G401.6 (cell line): ENCODE measurements at regions not wholly inside any gene's neighbourhood (a gene's known extent, or its start where the extent isn't known, plus 50 kb on each side); places are given as distances from the start of the nearest gene placed in this dataset.
"Not testable (repeated sequence)": the region's sequence is repeated elsewhere in the genome, so short reads cannot be mapped to it uniquely, and the experiment has no call there.

ENCODE experiments used
- FAIRE-seq: peaks from 2 replicates; lab custom pipeline; 2012; peaks lifted over from hg19 to GRCh38; lab: Jason Lieb, UNC

DNA sequence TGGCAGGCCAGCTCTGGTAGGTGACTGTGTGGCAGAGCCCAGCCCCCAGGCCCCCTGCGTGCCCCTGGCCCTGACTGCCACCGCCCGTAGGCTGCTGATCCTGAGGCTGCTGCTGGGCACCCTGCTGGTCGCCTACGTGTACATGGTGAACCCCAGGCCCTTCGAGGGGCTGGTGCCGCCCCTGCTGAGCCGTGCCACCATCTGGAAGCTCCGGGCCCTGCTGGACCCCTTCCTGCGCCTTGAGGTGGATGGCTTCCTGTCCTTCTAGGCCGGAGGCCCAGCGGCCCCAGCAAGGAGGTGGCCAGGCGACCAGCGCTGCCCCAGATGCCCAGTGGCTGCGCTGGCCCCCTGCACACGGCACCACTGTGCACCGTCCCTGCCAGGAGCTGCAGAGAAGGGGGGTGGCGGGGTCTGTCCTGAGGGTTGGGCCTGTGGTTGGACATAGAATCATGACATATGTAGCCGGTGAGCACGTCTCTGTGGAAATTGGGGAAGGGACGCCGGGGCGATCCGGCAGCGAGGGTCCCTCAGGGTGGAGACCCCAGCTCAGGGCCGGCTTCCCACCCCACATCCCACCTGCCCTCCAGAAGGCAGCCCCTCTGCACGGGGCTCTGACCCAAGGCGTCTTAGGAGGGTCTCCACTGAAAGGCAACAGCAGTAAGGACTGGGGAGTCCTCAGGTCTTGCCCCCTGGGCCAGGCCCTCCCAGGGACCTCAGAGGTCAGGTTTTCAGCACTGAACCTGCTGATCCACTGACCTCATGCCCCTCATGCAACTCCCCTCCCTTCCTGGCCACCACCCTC, 185.4 kb downstream of the IGLL1 start:
- no peak for FAIRE-seq

DNA sequence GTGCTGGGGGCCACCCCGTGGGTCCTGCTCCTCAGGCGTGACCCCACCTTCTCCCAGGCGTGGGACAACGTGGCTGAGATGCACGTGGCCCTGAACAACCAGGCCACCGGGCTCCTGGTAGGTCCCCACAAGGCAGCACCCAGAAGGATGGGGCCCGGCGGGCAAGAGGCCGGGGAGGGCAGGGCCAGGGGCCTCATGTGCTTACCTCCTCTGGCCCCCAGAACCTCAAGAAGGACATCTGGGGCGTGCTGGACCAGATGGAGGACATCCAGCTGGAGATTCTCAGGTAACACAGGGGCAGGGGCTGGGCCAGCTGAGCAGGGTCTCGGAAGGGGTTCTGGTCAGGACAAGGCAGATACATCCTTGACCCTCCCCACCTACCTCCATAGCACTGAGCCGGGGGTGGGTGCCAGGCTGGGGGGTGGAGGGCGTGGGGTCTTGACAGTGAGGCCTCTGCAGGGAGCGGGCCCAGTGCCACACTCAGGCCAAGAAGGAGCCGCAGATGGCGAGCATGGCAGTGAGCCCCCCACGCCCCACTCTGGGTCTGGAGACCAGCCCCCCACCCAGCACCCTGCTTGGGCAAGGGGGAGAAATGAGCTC, 186.3 kb downstream of the IGLL1 start:
- no peak for FAIRE-seq

DNA sequence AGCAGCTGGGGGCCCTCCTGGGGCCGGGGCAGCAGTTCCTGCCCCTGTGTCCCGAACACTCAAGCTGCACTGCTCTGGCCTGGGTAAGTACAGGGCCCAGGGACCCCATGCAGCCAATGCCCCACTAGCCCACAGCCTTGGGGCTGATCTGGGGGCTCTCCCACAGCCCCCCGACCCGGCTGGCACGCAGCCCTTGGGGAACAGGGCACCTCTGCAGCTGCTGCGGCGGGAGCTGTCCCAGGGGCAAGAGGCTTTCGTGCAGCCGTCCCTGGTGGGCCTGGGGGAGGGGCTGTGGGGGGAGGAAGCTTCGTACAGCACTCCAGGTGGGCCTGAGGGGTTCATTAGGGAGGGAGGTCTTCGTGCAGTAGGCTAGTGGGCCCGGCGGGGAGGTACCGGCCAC, 186.9 kb downstream of the IGLL1 start:
- FAIRE-seq: not testable (repeated sequence)

DNA sequence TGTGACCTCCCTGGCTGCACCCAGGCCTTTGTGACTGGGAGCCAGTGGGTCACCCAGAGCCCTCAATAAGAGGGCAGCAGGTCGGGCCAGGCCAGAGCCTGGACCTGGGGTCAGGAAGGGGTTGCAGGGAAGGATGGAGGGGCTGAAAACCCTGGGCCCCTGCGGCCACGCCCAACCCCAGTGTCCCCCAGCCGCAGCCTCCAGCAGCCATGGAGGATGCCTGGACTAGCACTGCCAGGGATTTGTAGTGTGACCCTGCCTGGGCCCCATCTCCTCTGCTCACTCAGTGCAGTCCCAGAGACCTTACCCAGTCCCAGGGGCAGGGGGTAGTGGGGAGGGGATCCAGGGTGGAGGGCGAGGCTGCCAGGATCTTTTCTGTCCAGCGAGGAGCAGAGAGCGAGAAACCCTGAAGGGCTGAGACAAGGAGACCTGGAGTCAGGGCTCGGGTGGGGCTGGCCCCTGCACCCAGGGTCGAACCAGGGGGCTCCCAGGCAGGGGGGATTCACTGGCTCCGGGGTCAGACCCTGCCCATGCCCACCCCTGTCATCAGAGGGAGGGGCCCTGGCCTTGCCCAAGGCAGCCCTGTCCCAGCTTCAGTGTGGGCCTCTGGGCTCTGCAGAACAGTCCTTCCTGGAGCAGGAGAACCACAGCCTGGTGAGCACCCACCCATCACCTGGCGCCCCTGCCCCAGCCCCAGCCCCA, 187.5 kb downstream of the IGLL1 start:
- FAIRE-seq: no peak

DNA sequence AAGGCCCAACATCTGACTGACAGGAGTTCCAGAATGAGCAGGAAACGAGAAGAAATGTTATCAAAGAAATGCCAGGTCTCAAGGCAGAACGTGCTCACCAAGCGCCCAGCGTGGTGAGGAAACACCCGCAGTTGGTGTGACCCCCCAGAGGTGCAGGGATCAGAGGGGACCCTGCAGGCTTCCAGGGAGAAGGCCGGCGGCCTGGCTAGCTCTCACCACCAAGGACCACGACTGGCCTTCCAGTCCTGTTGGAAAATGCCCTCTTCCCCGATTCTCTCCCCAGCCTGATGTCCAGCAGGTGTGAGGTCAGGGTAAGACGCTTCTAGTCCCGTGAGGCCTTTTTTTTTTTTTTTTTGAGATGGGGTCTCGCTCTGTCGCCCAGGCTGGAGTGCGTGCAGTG, 189.1 kb downstream of the IGLL1 start:
- FAIRE-seq: no peak

DNA sequence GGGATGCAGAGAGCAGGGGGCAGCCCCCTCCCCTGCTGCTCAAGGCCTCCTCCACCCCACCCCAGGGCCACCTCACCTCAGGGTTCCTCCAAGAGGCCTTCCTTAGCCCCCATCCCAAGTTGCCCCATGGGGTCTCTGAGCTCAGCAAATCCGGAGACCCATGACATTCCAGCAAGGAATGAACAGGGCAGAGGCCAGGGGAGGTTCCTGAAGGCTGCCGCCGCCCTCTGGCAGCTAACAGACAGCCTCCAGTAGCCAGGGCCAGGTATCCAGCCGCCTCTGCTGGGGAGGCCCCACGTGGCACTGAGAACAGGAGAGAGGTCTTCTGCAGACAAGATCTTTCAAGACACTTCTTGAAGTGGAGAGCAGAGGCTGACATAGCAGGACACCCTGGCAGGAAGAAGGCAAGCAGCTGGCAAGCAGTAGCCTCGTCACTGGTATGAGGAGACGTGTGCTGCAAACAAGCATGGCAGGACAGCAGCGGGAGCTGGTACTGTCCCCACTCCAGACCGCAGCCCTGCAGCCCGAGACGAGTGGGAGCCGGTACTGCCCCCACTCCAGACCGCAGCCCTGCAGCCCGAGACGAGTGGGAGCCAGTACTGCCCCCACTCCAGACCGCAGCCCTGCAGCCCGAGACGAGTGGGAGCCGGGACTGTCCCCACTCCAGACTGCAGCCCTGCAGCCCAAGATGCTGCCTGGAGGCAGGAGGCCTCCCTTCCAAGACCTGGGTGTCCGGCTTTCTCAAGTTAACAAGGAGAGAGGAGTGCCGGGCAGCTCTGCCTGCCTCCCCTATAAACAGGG, 190.6 kb downstream of the IGLL1 start:
- no peak for FAIRE-seq

DNA sequence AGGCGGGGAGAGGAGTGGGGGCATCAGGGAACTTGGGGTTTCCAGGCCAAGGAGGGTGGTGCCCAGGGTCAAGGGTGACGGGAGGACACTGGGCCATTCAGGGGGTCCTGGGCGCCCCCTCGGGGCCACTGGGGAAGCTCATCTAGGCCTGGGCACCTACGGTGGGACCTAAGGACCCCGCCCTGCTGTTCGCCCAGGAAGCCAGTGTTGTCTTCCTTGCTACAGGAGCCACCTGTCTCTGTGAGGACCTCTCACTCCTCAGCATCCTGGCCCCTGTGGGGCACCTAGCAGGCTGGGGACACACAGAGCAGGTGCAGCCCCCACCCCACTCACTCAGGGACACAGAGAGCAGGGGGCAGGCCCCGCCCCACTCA, 191.6 kb downstream of the IGLL1 start:
- no peak for FAIRE-seq

DNA sequence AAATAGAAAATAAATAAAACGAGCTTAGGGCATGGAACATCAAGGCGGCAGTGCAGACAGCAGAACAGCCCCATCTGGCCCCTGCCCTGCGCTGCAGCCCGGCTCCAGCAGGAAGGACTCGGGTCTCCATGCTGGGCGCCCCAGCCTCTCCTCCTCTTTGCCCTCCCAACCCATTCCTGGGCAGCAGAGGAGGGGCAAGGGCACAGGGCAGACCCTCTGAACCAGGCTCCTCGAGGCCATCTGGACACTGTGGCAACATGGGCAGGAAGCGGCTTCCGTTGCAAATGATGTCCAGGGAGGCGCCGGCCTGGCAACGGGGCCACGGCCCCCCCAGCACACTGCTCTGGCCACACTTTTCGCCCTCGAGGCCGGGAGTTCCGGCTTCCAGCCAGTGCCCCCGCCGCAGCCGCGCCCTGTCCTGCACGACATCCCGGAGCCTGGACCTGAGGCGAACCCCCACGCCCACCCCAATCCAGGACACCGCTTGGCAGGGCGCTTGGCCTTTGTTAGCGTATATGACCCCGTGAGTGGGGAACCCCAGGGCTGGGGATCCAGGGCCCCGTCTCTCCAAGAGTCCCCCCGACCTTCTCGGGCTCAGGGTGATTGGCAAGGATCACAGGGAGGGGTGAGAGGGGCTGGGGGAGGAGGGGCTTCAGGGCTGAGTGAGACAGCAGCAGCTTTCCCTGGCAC, 192.1 kb downstream of the IGLL1 start:
- no peak for FAIRE-seq

DNA sequence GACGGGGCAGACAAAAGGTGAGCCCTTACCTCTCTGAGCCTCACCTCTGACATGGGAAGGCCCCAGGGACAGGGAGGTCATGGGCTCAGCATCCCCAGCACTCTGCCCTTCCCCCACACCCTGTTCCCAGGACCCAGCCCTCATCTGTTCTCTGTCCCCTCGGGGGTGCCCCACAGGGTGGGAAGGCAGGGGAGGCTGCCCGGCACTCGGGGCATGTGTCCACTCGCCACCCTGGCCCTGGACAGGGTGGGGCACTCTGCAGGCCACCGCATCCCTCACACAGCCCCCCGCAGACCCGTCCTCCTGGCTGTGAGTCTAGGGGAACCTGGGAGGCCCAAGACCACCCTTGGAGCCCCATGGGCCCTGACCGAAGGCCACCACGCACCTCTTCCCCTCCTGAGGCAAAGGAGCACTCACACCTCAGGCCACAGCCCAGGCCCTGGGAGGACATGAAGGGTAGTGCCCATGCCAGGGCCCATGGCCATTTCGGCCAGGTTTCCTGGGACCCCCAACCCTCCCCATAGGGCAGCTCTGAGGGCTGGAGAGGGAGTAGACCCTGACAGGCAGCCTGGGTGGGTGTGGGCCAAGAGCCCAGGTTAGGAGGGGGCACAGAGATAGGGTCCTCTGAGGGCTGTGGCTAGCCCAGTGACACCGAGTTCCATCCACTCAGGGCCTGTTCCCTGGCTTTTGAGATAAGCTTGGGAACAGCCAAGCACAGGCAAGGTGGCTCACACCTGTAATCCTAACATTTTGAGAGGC, 193.1 kb downstream of the IGLL1 start:
- FAIRE-seq: no peak

DNA sequence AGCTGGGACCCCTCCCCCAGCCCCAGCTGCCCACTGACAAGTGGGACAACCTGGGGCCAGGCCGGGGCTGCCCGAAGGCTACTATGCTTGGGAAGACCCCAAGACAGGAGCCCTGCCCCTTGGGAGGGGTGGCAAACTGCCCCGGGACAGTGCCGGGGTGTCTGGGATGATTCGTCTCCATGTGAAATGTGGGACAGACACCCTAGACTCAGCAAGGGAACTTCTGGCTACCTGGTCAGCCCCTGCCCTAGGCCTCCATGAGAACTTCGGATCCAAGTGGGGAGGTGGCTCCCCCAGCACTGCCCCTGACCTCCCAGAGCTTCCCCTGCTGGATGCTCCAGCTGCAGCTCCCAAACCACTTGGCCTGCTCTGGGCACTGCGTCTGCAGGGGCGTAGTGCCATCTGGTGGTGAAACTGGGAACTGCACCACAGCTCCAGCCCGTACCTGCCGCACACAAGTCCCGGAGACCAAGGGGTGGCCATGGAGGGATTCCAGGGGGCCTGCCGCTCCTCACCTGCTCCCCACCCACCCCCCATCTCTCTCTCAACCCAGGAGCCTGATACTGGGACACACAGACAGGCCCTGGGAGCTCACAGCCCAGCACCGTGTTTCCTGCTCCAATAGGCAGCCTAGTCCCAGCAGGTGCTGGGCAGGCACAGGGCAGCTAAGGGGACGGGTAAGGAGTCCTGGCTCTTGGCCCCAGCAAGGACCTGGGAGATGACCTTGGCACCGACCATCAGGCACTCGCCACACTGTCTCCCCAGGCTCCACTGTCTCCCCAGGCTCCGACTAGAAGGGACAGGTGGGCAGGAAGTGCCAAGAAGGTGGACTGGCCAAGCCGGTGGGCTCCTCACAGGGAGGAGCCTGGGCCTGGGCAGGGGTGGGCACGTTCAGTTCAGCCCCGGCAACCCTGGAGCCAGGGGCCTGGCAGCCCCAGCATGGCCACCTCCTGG, 194.1 kb downstream of the IGLL1 start:
- no peak for FAIRE-seq

DNA sequence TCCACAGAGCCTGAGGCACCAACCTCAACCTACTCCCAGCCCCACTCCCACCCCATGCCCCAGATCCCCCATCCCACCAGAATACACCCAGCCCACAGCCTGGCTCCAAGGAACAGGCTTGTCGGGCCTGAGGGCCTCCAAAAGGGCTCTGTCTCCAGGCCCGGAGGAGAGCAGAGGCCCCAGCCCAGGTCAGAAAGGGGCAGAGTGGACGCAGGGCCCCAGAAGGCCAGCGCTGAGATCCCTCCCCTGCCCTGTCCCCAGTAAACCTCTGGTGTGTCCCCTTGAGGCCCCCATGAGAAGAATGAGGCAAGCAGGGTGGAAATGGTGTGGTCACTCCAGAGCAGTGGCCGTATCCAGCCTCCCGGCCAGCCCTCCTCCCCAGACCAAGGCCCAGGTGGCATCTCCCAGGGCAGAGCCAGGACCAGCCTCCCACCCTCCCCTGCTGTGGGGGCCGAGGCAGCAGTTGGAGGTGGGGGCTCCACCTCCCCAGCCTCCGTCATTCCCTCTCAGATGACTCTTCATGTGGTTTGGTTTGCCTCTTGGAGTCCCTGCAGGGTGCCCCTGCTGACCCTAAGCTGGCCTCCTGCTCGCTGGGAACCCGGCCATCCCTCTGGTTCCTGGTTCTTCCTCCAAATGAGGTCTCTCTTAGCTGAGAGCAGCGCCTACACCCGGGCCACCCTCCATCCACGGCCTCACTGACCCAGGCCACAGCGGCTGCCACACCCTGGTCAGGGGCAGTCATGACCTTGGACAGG, 195.0 kb downstream of the IGLL1 start:
- no peak for FAIRE-seq

DNA sequence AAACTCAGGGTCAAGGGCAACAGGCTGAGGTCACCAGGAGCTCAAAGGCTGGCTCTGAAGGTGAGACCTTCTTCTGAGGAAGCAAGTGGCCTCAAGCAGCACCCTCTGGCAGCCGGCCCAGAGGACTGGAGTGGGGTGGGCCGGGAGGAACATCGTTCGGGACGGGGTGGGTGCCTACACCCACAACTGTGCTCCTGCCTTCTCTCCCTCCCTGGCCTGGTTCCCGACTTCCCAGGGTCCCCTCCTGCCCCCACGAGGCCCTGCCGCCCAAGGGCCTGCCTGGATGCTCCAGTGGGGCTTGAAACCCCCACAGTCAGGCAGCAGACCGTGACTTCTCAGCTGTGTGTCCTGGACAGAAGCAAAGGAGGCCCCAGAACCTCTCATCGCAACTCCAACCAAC, 195.7 kb downstream of the IGLL1 start:
- FAIRE-seq: no peak

DNA sequence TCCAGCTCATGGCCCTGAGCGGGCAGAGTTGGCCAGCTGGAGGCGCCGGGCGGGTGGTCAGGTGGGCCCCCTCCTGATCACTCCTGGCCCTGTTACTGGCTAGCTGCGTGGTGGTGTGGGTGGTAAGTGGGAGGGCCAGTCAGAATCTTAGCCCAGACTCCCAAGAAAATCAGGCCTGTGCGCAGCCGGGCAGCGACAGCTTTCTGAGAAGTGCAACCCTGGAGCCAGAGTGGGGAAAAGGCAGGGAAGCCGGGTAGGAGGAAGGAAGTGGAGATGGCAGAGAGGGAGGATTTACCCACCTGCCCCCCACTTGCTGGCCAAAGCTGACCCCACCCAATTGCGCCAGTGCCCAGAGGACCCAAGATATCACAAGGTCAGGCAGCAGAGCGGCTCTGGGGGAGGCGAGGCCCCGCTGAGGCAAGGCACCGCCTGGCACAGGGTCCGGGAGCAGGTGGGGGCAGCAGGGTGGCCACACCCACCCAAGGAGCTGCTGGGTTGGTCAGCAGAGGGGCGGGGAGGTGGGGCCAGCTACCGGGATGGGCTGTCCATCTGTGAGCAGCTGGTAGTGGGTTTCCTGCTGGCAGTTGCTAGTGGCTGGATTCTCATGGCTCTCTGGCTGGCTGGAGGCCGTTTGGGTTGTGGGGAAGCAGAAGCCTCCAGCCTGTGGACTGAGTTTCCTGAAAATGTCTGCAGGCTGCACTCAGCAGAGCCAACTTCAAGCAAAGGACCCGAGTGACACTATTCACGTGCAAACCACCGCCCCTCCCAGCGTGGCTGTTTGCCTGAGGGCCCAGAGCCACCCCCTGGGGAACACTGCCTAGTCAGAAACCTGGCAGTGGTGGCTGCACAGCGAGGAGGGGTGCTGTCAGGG, 196.4 kb downstream of the IGLL1 start:
- no peak for FAIRE-seq

DNA sequence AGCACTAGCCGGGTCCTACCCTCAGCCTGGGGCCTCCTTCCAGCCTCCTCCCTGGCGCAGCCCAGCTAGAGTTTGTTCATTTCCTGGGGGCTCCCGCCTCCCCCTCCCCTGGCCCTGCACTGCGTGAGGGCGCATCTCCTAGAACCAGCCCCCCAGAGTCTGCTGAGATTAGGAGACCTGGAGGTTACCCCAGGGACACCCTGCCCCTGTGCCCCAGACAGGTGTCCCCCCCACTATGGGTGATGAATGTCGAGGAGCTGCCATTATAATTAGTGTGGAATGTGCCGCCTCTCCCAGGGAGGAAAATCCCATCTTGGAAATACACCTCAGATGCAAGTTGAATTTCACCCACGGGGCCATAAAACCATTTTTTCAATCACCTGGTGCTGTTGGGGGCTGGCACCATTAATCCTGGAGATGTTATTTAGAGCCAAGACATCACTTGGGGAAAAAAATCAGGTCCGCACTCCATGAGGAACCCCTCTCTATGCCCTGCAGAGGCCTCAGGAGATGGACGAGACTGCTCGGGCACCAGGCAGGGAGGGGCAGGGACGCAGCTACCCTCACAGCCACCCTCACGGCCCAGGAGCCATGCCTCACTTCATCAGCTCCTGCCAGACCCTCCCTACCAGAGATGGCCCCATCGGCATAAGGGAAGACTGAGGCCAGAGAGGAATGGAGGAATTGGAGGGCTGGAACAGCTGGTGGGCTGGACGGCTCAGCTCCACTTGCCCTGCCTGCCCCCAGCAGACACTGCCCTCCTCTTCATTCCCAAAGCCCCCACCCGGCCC, 197.5 kb downstream of the IGLL1 start:
- FAIRE-seq: no peak

DNA sequence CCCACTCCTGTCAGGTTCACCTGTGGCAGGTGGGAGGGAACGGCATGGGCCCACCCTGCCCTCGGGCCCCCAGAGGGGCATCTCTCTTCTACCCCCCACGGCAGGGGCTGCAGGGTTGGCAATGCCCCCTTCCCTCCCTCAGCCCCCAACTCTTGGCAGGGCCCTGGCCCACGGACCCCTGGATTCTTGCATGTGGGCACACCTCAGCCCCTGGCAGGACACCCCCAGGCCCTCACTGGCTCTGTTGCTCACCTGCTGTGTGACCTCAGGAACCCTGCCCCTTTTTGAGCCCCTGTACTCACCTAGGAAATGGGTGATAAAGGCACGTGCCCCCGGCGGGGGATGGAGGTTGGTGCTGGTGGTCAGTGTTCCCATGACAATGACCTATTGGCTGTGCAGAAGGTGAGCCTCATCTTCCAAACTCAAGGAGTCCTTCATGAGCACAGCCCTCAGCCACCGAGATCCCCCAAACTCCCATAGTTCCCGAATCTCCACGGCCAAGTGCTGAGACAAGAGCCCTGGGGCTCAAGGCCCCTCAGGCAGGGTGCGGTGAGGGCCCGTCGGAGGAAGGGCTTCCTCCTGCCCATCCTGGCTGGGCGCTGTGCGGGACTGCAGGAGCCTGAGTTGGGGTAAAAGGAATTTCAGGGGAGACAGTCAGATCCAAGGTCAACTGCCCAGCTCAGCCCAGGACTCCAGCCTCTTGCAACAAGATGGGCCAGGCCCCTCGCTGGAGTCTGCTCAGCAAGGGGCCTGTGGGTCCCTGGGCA, 198.2 kb downstream of the IGLL1 start:
- no peak for FAIRE-seq

DNA sequence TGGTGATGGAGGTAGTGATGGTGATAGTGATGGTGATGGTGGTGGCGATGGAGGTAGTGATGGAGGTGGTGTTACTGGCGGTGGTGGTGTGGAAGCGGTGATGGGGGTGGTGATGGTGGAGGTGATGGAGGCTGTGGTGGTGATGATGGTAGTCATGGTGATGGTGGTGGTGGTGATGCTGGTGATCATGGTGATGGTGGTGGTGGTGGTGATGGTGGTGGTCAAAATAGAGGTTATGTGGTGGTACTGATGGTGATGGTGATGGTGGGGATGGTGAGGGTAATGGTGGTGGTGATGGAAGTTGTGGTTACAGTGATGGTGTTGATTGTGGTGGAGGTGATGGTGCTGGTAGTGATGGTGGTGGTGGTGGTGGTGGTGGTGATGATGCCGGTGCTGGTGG, 199.2 kb downstream of the IGLL1 start:
- no peak for FAIRE-seq

DNA sequence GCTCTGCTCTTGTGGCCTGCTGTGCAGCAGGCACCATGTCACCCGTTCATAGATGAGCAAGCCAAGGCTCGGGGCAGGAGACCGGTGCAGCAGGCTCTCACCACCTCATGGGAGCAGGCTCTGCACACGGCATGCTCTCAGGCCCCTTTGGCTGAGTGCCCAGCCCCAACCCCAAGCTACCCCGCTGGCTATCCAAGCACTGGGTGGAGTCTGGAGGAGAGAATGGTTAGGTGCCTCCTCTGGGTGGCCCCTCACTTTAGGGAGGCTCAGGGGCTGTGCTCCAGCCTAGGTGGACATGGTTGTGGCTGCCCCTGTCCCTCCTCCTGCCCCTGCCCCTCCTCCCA, 199.9 kb downstream of the IGLL1 start:
- no peak for FAIRE-seq
